ENCODE measurements at regions not wholly inside any gene's neighbourhood (a gene's known extent, or its start where the extent isn't known, plus 50 kb on each side); places are given as distances from the start of the nearest gene placed in this dataset.

GRCh38 chr22:49111085-49111484 is 716.6 kb downstream of the BRD1 start:
- ATAC-seq (no peak), DNase-seq (ENCODE audit: missing footprints) (no peak)
- intact Hi-C loops (cut with DNase I): no loop called here

GRCh38 chr22:49108636-49109315 is 718.9 kb downstream of the BRD1 start:
- intact Hi-C loops (cut with DNase I): no loop called here
- no peak for ATAC-seq
- DNase-seq (ENCODE audit: missing footprints): no peak

- intact Hi-C loops (cut with DNase I): no loop called here
- ATAC-seq (no peak), DNase-seq (ENCODE audit: missing footprints) (no peak)
Observed at GRCh38 chr22:49107961-49108530, 719.6 kb downstream of the BRD1 start.

GRCh38 chr22:49107561-49107960 is 720.1 kb downstream of the BRD1 start:
- intact Hi-C loops (cut with DNase I): no loop called here
- no peak for ATAC-seq
- no peak for DNase-seq (ENCODE audit: missing footprints)

GRCh38 chr22:49106842-49107152 is 720.9 kb downstream of the BRD1 start:
- DNase-seq (ENCODE audit: missing footprints): no peak

GRCh38 chr22:49106096-49106841 is 721.4 kb downstream of the BRD1 start:
- no peak for ATAC-seq

More at GRCh38 chr22:49106842-49107152, 720.9 kb downstream of the BRD1 start:
- intact Hi-C loops (cut with DNase I): no loop called here
- no peak for ATAC-seq

GRCh38 chr22:49104434-49104833 is 723.2 kb downstream of the BRD1 start:
- intact Hi-C loops (cut with DNase I): no loop called here
- no peak for DNase-seq (ENCODE audit: missing footprints)
- no peak for ATAC-seq

More at GRCh38 chr22:49106096-49106841, 721.4 kb downstream of the BRD1 start:
- intact Hi-C loops (cut with DNase I): no loop called here
- DNase-seq (ENCODE audit: missing footprints): no peak

GRCh38 chr22:49103314-49104059 is 724.2 kb downstream of the BRD1 start:
- ATAC-seq (no peak), DNase-seq (ENCODE audit: missing footprints) (no peak)
- intact Hi-C loops (cut with DNase I): no loop called here

GRCh38 chr22:49102367-49102766 is 725.3 kb downstream of the BRD1 start:
- intact Hi-C loops (cut with DNase I): no loop called here
- DNase-seq (ENCODE audit: missing footprints) (no peak), ATAC-seq (no peak)

- intact Hi-C loops (cut with DNase I): no loop called here
- ATAC-seq: no peak
- DNase-seq (ENCODE audit: missing footprints): no peak
Observed at GRCh38 chr22:49101873-49102272, 725.8 kb downstream of the BRD1 start.

GRCh38 chr22:49101225-49101624 is 726.4 kb downstream of the BRD1 start:
- ATAC-seq: no peak
- DNase-seq (ENCODE audit: missing footprints): no peak
- intact Hi-C loops (cut with DNase I): no loop called here

GRCh38 chr22:49100773-49101172 is 726.9 kb downstream of the BRD1 start:
- intact Hi-C loops (cut with DNase I): no loop called here
- DNase-seq (ENCODE audit: missing footprints): no peak
- ATAC-seq: no peak

- ATAC-seq (no peak), DNase-seq (ENCODE audit: missing footprints) (peak; percentile 27)
- intact Hi-C loops (cut with DNase I): no loop called here
Observed at GRCh38 chr22:49100316-49100715, 727.4 kb downstream of the BRD1 start.

GRCh38 chr22:49099496-49100124 is 728.1 kb downstream of the BRD1 start:
- ATAC-seq (no peak), DNase-seq (ENCODE audit: missing footprints) (peak; percentile 27)
- intact Hi-C loops (cut with DNase I): no loop called here

GRCh38 chr22:49099089-49099488 is 728.6 kb downstream of the BRD1 start:
- ATAC-seq: no peak
- peak; percentile 31 for DNase-seq (ENCODE audit: missing footprints)
- intact Hi-C loops (cut with DNase I): no loop called here

- intact Hi-C loops (cut with DNase I): no loop called here
- ATAC-seq: no peak
- DNase-seq (ENCODE audit: missing footprints): peak; percentile 39
Observed at GRCh38 chr22:49097966-49098365, 729.7 kb downstream of the BRD1 start.

GRCh38 chr22:49097171-49097925 is 730.3 kb downstream of the BRD1 start:
- intact Hi-C loops (cut with DNase I): no loop called here
- ATAC-seq (no peak), DNase-seq (ENCODE audit: missing footprints) (peak; percentile 9)

GRCh38 chr22:49096476-49096875 is 731.2 kb downstream of the BRD1 start:
- no peak for ATAC-seq
- intact Hi-C loops (cut with DNase I): no loop called here
- peak; percentile 37 for DNase-seq (ENCODE audit: missing footprints)

Data from Right ventricle myocardium inferior (tissue), 1 donor.